ENCODE measurements at regions not wholly inside any gene's neighbourhood (a gene's known extent, or its start where the extent isn't known, plus 50 kb on each side); places are given as distances from the start of the nearest gene placed in this dataset.
A peak's percentile ranks its signal among the peaks of the same experiment; 100 is the strongest.
"Not testable (repeated sequence)": the region's sequence is repeated elsewhere in the genome, so short reads cannot be mapped to it uniquely, and the experiment has no call there.

DNA sequence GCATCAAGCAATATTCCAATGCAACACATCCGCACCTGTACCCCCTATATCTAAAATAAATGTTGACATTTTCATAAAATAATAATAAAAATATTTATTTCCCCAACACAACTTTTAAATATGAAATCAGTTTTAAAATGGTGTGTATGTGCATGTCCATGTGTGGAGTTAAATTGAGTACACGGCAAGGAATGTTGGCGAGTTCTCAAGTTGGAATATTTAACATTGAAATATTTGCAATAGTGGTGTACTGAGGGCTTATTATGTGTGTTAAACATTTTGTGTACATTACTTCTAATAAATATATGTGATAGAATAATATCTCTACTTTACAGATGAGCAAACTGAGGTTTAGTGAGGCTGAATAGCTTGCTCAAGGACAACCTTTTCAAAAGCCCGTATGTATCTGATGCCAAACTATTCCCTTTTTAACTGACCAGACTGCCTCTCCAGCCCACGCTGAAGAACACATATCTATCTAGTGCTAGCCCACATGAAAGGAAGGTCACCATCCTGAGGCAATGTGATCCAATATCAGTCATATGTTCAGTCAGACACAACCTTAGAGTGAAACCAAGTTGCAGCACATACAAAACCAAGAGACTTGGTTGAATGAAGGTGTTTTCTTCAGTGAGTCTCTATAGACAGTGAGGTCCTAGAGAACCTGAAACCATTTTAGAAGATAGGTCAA, 192.2 kb upstream of the CDH11 start:
- no peak overlapping the region for H3K4me3 Mint-ChIP-seq
- H3K9me3 Mint-ChIP-seq = peaks cover 0 to 5% (median 1%) of the 10 kb centered on the region in 7 donors
- no peak overlapping the region for H3K27ac Mint-ChIP-seq
- H3K27me3 Mint-ChIP-seq = no peaks in the 10 kb centered on the region
- H3K36me3 Mint-ChIP-seq = no peaks in the 10 kb centered on the region
- DNase-seq (no peak), ATAC-seq (ENCODE audit: low read depth in 2 of 2) (no peak)
- no peaks in the 10 kb centered on the region for H3K4me1 Mint-ChIP-seq

DNA sequence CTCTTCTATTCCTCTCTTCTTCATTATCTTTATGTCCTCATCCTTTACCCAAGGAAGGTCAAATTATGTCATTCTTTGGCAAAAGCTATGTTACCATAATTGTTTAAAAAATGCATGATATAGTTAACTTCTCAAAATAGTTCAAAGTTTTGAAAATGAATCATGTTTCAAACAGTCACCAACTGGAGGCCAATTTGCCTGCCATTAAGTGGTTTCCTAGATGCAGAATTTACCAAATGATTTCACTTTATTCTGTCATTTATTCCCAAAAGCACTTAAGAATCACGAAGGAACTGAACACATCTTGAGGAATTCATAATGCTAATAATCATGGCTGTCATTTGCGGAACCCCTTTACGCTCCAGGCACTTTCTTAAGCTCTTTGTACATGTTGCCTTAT, 190.9 kb upstream of the CDH11 start:
- no peak overlapping the region for H3K4me3 Mint-ChIP-seq
- DNase-seq (no peak), ATAC-seq (ENCODE audit: low read depth in 2 of 2) (no peak)
- peaks cover 0 to 5% (median 0%) of the 10 kb centered on the region in 7 donors for H3K9me3 Mint-ChIP-seq
- no peaks in the 10 kb centered on the region for H3K36me3 Mint-ChIP-seq
- no peaks in the 10 kb centered on the region for H3K4me1 Mint-ChIP-seq
- H3K27me3 Mint-ChIP-seq = no peaks in the 10 kb centered on the region
- H3K27ac Mint-ChIP-seq = no peak overlapping the region

DNA sequence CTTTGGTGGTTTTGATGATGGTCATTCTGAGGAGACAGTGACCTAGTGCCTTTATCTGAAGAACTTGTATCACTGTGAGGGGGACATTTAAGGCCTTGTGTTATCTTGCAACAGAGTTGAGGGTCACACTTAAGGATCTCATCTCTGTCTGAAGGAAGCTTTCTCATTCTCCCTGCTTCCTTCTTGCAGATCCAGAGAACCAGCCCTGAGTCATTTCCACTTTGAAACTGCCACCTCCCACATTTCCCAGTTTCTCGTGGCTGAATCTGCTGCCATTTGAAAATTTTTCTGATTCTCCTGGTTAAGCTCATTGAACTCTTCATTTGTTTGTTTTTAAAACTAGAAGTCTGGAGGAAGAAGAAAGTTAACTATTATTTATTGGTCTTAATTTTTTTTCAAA, 190.2 kb upstream of the CDH11 start:
- peak overlapping the region in 1 of 8 donors; percentile 2 for H3K4me3 Mint-ChIP-seq
- DNase-seq (no peak), ATAC-seq (ENCODE audit: low read depth in 2 of 2) (no peak)
- H3K9me3 Mint-ChIP-seq = peaks cover 0 to 5% (median 0%) of the 10 kb centered on the region in 7 donors
- H3K36me3 Mint-ChIP-seq = no peaks in the 10 kb centered on the region
- no peaks in the 10 kb centered on the region for H3K4me1 Mint-ChIP-seq
- no peaks in the 10 kb centered on the region for H3K27me3 Mint-ChIP-seq
- no peak overlapping the region for H3K27ac Mint-ChIP-seq

DNA sequence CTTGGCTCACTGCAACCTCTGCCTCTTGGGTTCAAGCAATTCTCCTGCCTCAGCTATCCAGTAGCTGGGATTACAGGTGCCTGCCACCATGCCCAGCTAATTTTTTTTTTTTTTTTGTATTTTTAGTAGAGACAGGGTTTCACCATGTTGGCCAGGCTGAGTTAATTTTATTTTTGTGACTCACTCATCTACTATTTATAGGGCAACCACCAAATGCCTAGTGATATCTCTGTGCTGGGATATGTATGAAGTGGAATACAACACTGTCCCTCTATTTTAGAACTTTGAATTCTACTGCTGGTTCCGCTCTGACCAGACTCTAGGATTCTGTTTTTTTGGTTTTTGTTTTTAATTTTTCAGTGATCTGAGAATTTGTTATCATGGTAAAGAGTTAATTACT, 188.6 kb upstream of the CDH11 start:
- not testable (repeated sequence) for H3K27me3 Mint-ChIP-seq; H3K4me3 Mint-ChIP-seq; DNase-seq; H3K27ac Mint-ChIP-seq; H3K36me3 Mint-ChIP-seq; H3K4me1 Mint-ChIP-seq; ATAC-seq (ENCODE audit: low read depth in 2 of 2); H3K9me3 Mint-ChIP-seq

DNA sequence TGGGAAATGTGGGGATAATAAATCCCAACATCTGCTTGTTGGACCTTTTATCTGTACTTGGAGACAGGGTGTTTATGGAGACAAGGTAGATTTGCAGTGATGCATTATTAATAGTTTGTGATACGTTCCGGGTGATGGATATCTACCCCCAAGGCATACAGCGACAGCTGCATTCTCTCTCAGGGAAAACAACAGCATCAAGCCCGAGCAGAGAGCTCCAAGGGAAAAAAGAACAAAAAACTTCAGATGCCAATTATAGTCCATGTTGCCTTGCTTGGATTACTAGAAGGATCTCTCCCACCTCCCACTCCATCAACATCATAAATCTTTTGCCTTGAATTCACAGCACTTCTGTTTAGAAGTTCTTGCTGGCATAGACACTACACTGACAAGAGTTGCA, 187.5 kb upstream of the CDH11 start:
- no peaks in the 10 kb centered on the region for H3K27me3 Mint-ChIP-seq
- H3K4me1 Mint-ChIP-seq = no peaks in the 10 kb centered on the region
- no peaks in the 10 kb centered on the region for H3K36me3 Mint-ChIP-seq
- H3K4me3 Mint-ChIP-seq = no peak overlapping the region
- ATAC-seq (ENCODE audit: low read depth in 2 of 2) (no peak), DNase-seq (no peak)
- H3K9me3 Mint-ChIP-seq = peaks cover 0 to 5% (median 0%) of the 10 kb centered on the region in 7 donors
- no peak overlapping the region for H3K27ac Mint-ChIP-seq

DNA sequence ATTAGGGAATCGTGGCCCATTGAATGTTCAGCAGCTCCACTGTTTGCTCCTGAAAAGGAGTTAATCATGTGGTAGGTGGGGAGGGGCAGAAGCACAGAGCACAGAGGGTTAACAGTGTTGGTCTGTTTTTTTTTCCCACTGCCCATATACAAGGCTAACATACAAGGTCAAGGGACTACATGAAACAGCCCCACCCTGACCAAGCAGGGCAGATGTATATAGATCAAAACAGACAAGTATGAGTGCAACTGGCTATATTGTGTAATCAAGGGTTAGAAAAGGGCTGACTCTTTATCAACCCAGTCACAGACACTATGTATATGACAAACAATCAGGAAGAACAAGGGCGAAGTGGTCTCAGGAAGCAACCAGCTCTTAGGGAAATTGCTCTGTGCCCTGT, 186.6 kb upstream of the CDH11 start:
- no peak overlapping the region for H3K27ac Mint-ChIP-seq
- ATAC-seq (ENCODE audit: low read depth in 2 of 2) = no peak
- H3K4me3 Mint-ChIP-seq = no peak overlapping the region

DNA sequence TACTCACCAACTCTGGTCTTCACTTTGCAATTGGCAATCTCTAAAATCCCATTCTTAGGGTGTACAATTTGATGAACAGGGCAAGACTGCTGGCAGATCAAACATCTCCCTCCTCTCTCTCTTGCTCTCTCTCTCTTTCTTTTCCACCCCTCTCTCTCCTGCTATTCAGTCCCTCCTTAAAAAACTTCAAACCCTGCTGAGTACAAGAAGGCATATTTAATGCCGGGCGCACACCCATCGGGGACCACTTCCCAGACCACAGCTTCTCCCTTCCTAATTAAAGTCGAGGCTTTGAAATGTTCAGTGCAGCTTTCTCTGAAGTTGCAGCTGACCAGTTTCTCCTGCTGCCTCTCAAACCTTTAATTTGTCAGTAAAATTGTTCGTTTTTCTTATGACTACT, 185.4 kb upstream of the CDH11 start:
- peak overlapping the region in 1 of 6 donors; percentile 79 for H3K27ac Mint-ChIP-seq
- no peak for DNase-seq
- ATAC-seq (ENCODE audit: low read depth in 2 of 2) = no peak
- no peaks in the 10 kb centered on the region for H3K27me3 Mint-ChIP-seq
- H3K36me3 Mint-ChIP-seq = no peaks in the 10 kb centered on the region
- peak overlapping the region in 1 of 8 donors; percentile 2 for H3K4me3 Mint-ChIP-seq
- H3K4me1 Mint-ChIP-seq = no peaks in the 10 kb centered on the region
- peaks cover 0 to 9% (median 2%) of the 10 kb centered on the region in 7 donors for H3K9me3 Mint-ChIP-seq

More for the DNA sequence above, 186.6 kb upstream of the CDH11 start:
- no peak for DNase-seq
- H3K36me3 Mint-ChIP-seq = no peaks in the 10 kb centered on the region
- no peaks in the 10 kb centered on the region for H3K27me3 Mint-ChIP-seq
- H3K4me1 Mint-ChIP-seq = no peaks in the 10 kb centered on the region
- H3K9me3 Mint-ChIP-seq = peaks cover 0 to 5% (median 0%) of the 10 kb centered on the region in 7 donors

DNA sequence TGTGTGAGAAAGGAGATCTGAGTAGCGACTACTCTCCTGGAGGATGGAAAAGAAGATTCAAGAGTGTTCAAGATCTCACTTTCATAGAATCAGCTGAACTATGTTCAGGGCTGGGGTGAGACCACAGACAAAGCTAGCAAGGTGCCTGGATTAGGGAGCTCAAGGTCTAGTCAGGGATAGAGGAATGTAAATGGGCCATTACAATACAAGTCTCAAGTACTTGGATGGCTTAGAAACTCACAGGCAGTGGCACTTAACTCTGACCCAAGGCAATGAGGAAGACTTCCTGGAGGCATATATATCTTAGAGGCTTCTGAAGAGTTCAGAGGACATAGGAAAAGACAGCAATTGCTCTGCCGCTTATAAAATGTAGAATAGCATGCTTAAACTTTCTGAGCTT, 184.9 kb upstream of the CDH11 start:
- no peaks in the 10 kb centered on the region for H3K36me3 Mint-ChIP-seq
- no peak overlapping the region for H3K27ac Mint-ChIP-seq
- no peaks in the 10 kb centered on the region for H3K4me1 Mint-ChIP-seq
- DNase-seq (no peak), ATAC-seq (ENCODE audit: low read depth in 2 of 2) (no peak)
- no peaks in the 10 kb centered on the region for H3K27me3 Mint-ChIP-seq
- H3K4me3 Mint-ChIP-seq = no peak overlapping the region
- peaks cover 0 to 9% (median 2%) of the 10 kb centered on the region in 7 donors for H3K9me3 Mint-ChIP-seq

DNA sequence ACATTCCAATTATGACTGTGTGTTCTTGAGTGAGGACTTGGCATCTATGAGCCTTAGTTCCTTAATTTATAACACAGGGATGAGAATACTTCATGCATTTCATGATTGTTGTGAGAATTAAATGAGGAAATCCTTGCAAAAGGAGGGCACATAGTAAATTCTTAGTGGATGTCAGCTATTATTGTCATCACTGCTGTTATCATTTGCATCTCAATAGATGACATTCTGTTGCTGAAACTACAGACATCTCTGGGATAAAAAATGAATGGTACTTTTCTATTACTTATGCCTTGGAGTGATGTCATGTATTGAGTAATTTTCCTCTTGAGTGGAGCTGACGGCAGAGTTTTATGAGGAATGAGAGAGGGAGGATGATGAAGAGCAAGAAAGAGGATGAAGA, 184.4 kb upstream of the CDH11 start:
- no peaks in the 10 kb centered on the region for H3K4me1 Mint-ChIP-seq
- DNase-seq (no peak), ATAC-seq (ENCODE audit: low read depth in 2 of 2) (no peak)
- H3K9me3 Mint-ChIP-seq = peaks cover 0 to 9% (median 2%) of the 10 kb centered on the region in 7 donors
- no peaks in the 10 kb centered on the region for H3K27me3 Mint-ChIP-seq
- no peak overlapping the region for H3K27ac Mint-ChIP-seq
- no peaks in the 10 kb centered on the region for H3K36me3 Mint-ChIP-seq
- no peak overlapping the region for H3K4me3 Mint-ChIP-seq

DNA sequence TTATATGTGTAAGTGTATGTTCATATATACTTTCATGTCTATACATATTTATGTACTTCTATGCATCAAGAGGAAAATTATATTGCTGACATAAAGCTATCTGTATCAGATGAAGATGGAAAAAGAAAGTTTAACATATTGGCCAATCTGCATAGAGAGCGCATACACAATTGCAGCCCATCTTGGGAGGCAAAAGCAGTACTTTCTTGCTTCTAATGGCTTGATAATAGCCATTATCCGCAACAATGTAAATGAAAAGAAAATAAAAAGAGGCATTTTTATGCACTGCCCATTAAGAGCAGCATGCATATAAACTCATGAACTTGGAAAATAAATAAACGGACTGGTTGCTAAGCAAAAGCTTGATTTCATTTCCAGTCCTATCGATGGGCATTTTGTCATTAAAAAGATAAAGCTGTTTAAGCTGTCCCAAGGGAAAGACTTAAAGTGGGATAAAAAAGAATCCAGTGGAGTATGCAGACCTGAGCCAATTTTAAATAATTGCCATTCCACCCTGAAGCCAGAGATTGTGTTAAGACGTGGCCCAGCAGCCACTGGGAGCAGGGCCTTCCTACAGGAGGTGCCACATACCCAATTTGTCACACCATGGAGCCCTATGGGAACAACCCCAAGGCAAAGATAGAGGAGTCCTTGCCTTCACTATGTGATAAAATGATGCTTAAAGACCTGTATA, 183.6 kb upstream of the CDH11 start:
- DNase-seq = no peak
- Mint-ChIP-seq H3K27ac (no peak overlapping the region), H3K4me3 (no peak overlapping the region), H3K36me3 (no peaks in the 10 kb centered on the region), H3K4me1 (no peaks in the 10 kb centered on the region), H3K9me3 (peaks cover 0 to 9% (median 2%) of the 10 kb centered on the region in 7 donors), H3K27me3 (no peaks in the 10 kb centered on the region)
- no peak for ATAC-seq (ENCODE audit: low read depth in 2 of 2)

DNA sequence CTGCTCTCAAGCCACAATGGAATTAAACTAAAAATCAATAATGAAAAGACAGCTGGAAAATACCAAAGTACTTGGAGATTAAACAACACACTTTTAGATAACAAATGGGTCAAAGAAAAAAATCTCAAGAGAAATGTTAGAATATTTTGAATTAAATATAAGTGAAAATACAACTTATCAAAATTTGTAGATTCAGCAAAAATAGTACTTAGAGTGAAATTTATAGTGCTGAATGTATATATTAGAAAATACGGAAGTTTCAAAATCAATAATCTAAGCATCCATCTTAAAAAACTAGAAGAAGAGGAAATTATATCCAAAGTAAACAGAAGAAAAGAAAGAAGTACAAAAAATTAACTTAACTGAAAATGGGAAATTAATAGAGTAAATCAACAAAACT, 179.2 kb upstream of the CDH11 start:
- Mint-ChIP-seq H3K27me3 (no peaks in the 10 kb centered on the region), H3K27ac (peak overlapping the region in 1 of 6 donors; percentile 79), H3K4me1 (no peaks in the 10 kb centered on the region), H3K9me3 (peaks cover 0 to 9% (median 0%) of the 10 kb centered on the region in 7 donors), H3K4me3 (no peak overlapping the region), H3K36me3 (no peaks in the 10 kb centered on the region)
- no peak for DNase-seq
- ATAC-seq (ENCODE audit: low read depth in 2 of 2) = no peak

DNA sequence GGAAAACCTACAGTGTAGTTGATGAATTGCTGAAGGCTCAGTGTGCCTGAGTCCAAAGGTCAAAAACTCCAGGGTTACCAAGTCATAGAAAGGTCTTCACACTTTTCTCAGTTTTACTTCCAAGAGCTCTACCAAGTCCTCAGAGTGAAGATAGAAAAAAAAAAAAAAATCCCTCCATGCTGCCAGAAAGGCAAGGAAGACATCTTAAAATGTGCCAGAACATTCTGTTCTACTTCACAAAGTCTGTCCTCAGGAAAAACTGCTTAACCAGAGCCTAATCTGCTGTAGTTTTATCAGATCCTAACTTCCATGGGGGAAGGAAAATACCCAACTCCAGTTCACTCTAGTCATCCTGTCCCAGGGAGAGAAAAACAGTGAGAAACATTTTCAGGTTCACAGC, 175.6 kb upstream of the CDH11 start:
- no peak for DNase-seq
- no peak overlapping the region for H3K27ac Mint-ChIP-seq
- peaks cover 1 to 9% (median 4%) of the 10 kb centered on the region in 7 donors for H3K9me3 Mint-ChIP-seq
- no peaks in the 10 kb centered on the region for H3K36me3 Mint-ChIP-seq
- no peak for ATAC-seq (ENCODE audit: low read depth in 2 of 2)
- H3K4me3 Mint-ChIP-seq = no peak overlapping the region
- H3K27me3 Mint-ChIP-seq = no peaks in the 10 kb centered on the region
- no peaks in the 10 kb centered on the region for H3K4me1 Mint-ChIP-seq

DNA sequence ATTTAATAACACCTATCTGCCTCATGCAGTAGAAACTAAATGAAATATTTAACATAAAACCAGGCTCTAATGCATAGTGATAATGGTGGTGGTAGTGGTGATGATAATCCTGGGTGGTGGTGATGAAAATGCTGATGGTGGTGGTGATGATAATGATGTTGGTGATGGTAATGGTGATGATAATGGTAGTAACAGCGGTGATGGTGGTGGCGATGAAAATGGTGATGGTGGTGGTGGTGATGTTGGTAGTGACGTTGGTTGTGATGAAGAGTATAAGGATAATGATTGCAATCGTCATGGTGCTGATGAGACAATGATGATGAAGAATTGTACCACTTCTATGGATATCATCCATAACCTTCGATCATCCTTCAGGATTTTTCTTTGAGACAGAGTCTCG, 173.7 kb upstream of the CDH11 start:
- no peaks in the 10 kb centered on the region for H3K36me3 Mint-ChIP-seq
- H3K4me3 Mint-ChIP-seq = no peak overlapping the region
- H3K27me3 Mint-ChIP-seq = no peaks in the 10 kb centered on the region
- DNase-seq (no peak), ATAC-seq (ENCODE audit: low read depth in 2 of 2) (no peak)
- no peak overlapping the region for H3K27ac Mint-ChIP-seq
- no peaks in the 10 kb centered on the region for H3K4me1 Mint-ChIP-seq
- H3K9me3 Mint-ChIP-seq = peaks cover 1 to 13% (median 4%) of the 10 kb centered on the region in 7 donors

DNA sequence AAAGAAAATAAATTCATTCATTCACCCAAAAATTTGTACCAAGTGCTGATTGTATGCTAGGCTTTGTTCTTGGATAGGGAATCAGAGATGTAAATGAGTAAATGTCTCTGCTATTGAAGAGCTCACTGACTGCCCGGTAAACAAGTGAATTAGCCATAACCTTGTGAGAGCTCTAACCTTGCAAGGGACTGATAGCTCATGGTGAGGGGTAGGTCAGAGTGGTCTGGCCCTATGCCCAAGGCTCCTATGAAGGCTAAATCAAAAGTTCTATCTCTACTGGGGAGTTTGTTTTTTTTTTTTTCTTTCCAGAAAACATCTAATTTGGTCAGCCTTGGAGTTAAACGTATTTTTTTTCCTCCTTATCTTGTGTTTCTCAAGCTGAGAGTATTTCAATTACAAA, 172.8 kb upstream of the CDH11 start:
- Mint-ChIP-seq H3K27ac (no peak overlapping the region), H3K9me3 (peaks cover 3 to 13% (median 4%) of the 10 kb centered on the region in 7 donors), H3K4me1 (no peaks in the 10 kb centered on the region), H3K36me3 (no peaks in the 10 kb centered on the region), H3K4me3 (no peak overlapping the region), H3K27me3 (no peaks in the 10 kb centered on the region)
- ATAC-seq (ENCODE audit: low read depth in 2 of 2) (no peak), DNase-seq (no peak)

Measured in naive B cell (primary cell).